ENCODE measurements at regions not wholly inside any gene's neighbourhood (a gene's known extent, or its start where the extent isn't known, plus 50 kb on each side); places are given as distances from the start of the nearest gene placed in this dataset.

- TF ChIP-seq POLR2A (IDR thresholded peaks at IDR 0.05; ENCODE audit: low read depth, low read length) = no peak
- TF ChIP-seq PAX5 (IDR thresholded peaks at IDR 0.05; ENCODE audit: insufficient read depth, low read length, severe bottlenecking) = no peak
Observed at GRCh38 chr18:35904389-35905037, 68.0 kb upstream of the RMP24 start.

Measured in GM12891 (cell line).